ENCODE measurements at regions not wholly inside any gene's neighbourhood (a gene's known extent, or its start where the extent isn't known, plus 50 kb on each side); places are given as distances from the start of the nearest gene placed in this dataset.

DNA sequence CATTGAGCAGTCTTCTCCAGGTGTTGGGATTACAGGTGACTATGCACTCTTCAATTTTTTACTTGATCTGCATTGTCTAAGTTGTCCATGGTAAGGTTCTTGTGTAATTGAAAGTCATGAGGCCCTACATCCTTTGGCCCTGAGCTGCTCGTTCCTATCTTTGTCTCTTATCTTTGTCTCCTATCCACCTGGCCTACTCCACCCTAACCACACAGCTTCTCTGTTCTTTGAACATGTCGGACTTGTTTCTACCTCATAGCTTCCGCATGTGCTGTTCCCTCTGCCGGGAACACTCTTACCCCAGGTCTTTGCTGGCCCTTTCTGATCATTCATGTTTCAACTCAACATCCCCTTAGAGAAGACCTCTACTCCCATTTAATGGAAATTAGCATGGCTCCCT is 194.8 kb upstream of the TBX3 start:
- no peak for TF ChIP-seq CTCF (IDR thresholded peaks at IDR 0.05)
- no peak for TF ChIP-seq POLR2A (IDR thresholded peaks at IDR 0.05)

All from thyroid gland (tissue), 4 donors.